Type B pancreatic cell (in vitro differentiated cells): ENCODE measurements at regions not wholly inside any gene's neighbourhood (a gene's known extent, or its start where the extent isn't known, plus 50 kb on each side); places are given as distances from the start of the nearest gene placed in this dataset.

ENCODE experiments used
- DNase-seq: peaks from one replicate; pipeline ENCODE4 v3.0.0; 2021; ENCODE audit warnings: mixed read lengths; ENCODE audit not compliant: unreplicated experiment; ENCODE audit errors: extremely low spot score
- H3K27ac Mint-ChIP-seq: 2 replicates; pipeline ENCODE4 v1.8.0; 2021; ENCODE audit warnings: mild to moderate bottlenecking, mixed read lengths
- H3K27me3 Mint-ChIP-seq: 2 replicates; pipeline ENCODE4 v1.8.0; 2021; ENCODE audit warnings: mixed read lengths
- H3K36me3 Mint-ChIP-seq: 2 replicates; pipeline ENCODE4 v1.8.0; 2021; ENCODE audit warnings: mixed read lengths
- H3K4me1 Mint-ChIP-seq: one replicate; pipeline ENCODE4 v1.8.0; 2021; ENCODE audit warnings: mixed read lengths; ENCODE audit not compliant: unreplicated experiment
- H3K4me3 Mint-ChIP-seq: 2 replicates; pipeline ENCODE4 v1.8.0; 2021; ENCODE audit warnings: mild to moderate bottlenecking, mixed read lengths
- H3K9me3 Mint-ChIP-seq: 2 replicates; pipeline ENCODE4 v1.8.0; 2021; ENCODE audit warnings: mixed read lengths
- CTCF ChIP-seq: fragments of 200-600 bp; sonication (generic); conservative IDR thresholded peaks from 2 replicates; pipeline ENCODE4 v1.5.0; 2021; ENCODE audit warnings: antibody characterized with exemption, mild to moderate bottlenecking

GRCh38 chrX:80174925-80175574 lies 160.5 kb downstream of the TBX22 start:
- no peaks in the 10 kb centered on the region for H3K27me3 Mint-ChIP-seq
- no peaks in the 10 kb centered on the region for H3K9me3 Mint-ChIP-seq
- H3K36me3 Mint-ChIP-seq: no peaks in the 10 kb centered on the region
- TF ChIP-seq CTCF: no peak
- no peak overlapping the region for H3K27ac Mint-ChIP-seq
- no peak for DNase-seq
- no peak overlapping the region for H3K4me3 Mint-ChIP-seq
- H3K4me1 Mint-ChIP-seq: no peaks in the 10 kb centered on the region

- H3K36me3 Mint-ChIP-seq: no peaks in the 10 kb centered on the region
- no peaks in the 10 kb centered on the region for H3K27me3 Mint-ChIP-seq
- H3K4me3 Mint-ChIP-seq: no peak overlapping the region
- H3K9me3 Mint-ChIP-seq: no peaks in the 10 kb centered on the region
- no peak overlapping the region for H3K27ac Mint-ChIP-seq
- TF ChIP-seq CTCF: peak; percentile 49
- no peaks in the 10 kb centered on the region for H3K4me1 Mint-ChIP-seq
- no peak for DNase-seq
These were observed 166.5 kb downstream of the TBX22 start for GRCh38 chrX:80181079-80181478.

- H3K4me3 Mint-ChIP-seq: no peak overlapping the region
- H3K4me1 Mint-ChIP-seq: no peaks in the 10 kb centered on the region
- no peaks in the 10 kb centered on the region for H3K9me3 Mint-ChIP-seq
- DNase-seq: no peak
- peak; percentile 50 for TF ChIP-seq CTCF
- no peaks in the 10 kb centered on the region for H3K27me3 Mint-ChIP-seq
- no peak overlapping the region for H3K27ac Mint-ChIP-seq
- no peaks in the 10 kb centered on the region for H3K36me3 Mint-ChIP-seq
These were observed 170.3 kb downstream of the TBX22 start for GRCh38 chrX:80184854-80185253.

- Mint-ChIP-seq H3K36me3 (no peaks in the 10 kb centered on the region), H3K4me3 (no peak overlapping the region), H3K27me3 (no peaks in the 10 kb centered on the region), H3K27ac (no peak overlapping the region), H3K9me3 (no peaks in the 10 kb centered on the region), H3K4me1 (no peaks in the 10 kb centered on the region)
- no peak for DNase-seq
- no peak for TF ChIP-seq CTCF
These were observed 192.1 kb downstream of the TBX22 start for GRCh38 chrX:80206647-80207046.

- Mint-ChIP-seq H3K27me3 (no peaks in the 10 kb centered on the region), H3K9me3 (no peaks in the 10 kb centered on the region), H3K36me3 (no peaks in the 10 kb centered on the region), H3K4me3 (no peak overlapping the region), H3K27ac (no peak overlapping the region), H3K4me1 (no peaks in the 10 kb centered on the region)
- DNase-seq: no peak
- TF ChIP-seq CTCF: no peak
These were observed 192.8 kb downstream of the TBX22 start for GRCh38 chrX:80207327-80207726.

- no peak overlapping the region for H3K4me3 Mint-ChIP-seq
- no peaks in the 10 kb centered on the region for H3K27me3 Mint-ChIP-seq
- peaks cover 4% of the 10 kb centered on the region for H3K9me3 Mint-ChIP-seq
- no peaks in the 10 kb centered on the region for H3K36me3 Mint-ChIP-seq
- no peak for DNase-seq
- TF ChIP-seq CTCF: no peak
- H3K4me1 Mint-ChIP-seq: no peaks in the 10 kb centered on the region
- no peak overlapping the region for H3K27ac Mint-ChIP-seq
These were observed 201.5 kb downstream of the TBX22 start for GRCh38 chrX:80216086-80216485.
